NCI-H524 (cell line): ENCODE measurements at regions not wholly inside any gene's neighbourhood (a gene's known extent, or its start where the extent isn't known, plus 50 kb on each side); places are given as distances from the start of the nearest gene placed in this dataset.
A peak's percentile ranks its signal among the peaks of the same experiment; 100 is the strongest.

ENCODE experiments used
- DNase-seq, 2 experiments: peaks; one replicate each; lab custom pipeline; 2025; lab: John Stamatoyannopoulos, UW

GRCh38 chr1:105830571-105831146 lies 1225.8 kb upstream of the PRMT6 start:
- DNase-seq, result no peak

DNA sequence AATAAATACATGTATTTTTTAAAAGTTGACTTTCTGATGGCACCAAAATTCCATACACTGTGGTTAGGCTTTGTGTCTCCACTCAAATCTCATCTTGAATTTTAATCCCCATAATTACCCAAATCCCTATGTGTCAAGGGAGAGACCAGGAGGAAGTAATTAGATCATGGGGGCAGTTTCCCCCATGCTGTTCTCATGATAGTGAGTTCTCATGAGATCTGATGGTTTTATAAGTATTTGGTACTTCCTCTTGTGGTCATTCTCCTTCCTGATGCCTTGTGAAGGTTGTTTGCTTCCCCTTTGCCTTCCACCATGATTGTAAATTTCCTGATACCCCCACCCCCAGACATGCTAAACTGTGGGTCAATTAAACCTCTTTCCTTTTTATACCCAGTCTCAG lies 1218.4 kb upstream of the PRMT6 start:
- peak in 1 of 2 experiments; percentile 41 for DNase-seq

- DNase-seq, result no peak
Observed at GRCh38 chr1:105865546-105865945, 1190.9 kb upstream of the PRMT6 start.

DNA sequence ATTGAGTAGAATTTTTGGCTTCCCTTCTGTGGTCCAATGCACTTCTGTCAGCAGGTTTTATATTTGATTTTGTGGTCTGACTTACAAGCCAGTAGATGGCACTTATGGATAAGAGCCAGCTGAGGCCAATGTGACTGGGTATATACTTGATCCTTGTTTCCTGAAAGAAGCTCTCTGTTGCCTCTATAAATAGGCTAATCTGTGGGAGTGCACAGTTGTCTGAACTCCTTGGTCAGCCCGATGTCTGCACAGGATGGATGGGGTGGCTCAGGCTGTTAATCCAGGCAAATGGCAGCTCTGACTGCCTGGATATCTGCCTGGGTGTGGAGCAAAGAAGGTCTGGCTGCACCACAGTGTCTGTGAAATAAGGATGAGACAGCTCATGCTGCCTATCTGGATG lies 1183.7 kb upstream of the PRMT6 start:
- DNase-seq, result peak in 1 of 2 experiments; percentile 8

- no peak for DNase-seq
Observed at GRCh38 chr1:105874621-105875020, 1181.9 kb upstream of the PRMT6 start.

DNA sequence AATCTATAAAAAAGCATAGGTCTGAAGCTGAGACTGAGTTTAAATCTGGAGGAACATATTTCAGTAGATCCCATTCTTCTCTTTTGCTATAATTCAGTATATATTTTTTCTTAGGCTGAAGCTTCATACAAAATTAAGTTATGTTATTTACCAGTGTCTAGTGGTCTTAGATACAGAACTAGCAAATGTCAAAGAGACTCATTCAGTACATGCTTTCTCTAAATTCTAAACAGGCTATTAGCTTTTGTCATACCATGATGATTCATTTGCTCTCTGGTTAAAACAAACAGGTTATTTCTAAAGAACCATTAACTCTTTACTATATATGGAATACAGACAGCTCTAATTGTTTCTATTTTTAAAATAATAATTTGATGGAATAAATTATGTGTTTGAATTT lies 1170.2 kb upstream of the PRMT6 start:
- no peak for DNase-seq

DNA sequence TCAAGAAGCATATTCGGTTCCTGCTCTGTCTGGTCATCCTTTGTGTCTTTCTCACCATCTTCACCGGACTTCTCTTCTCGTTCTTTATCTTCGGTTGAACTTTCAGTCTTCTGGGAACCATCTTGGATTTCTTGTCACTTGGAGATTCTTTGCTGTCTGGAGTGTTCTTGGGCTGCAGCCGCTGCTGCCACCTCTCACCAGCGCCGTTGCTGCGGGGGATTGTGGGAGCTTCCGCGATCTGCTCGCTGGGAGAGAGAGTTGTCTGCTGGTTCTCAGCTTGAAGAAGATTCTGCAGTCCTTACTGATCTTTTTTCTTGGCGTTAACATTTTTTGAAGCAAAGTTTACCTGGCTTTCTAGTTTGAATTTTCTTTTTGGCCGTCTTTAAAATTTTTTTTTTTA lies 1165.2 kb upstream of the PRMT6 start:
- DNase-seq, result no peak

GRCh38 chr1:105894006-105894405 lies 1162.5 kb upstream of the PRMT6 start:
- no peak for DNase-seq

DNA sequence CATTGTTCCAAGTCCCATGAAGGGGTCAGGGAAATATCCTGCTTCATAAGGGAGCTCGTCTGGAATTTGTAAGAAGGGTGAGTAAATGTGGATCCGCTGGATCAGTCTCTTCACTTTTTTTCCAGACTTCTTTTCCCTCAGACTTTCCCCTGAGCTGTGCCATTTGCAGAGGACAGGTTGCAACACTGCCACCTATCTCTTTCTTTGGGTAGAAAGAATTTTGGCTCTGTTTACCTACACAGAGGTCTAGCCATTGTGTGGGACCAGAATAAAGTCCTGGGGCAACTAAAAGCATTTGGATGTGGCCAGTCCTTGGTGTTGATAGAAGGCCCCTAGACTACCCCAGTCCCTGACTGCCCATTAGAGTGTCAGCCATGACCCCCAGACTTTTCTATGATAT lies 1146.7 kb upstream of the PRMT6 start:
- DNase-seq, result no peak

GRCh38 chr1:105914403-105914802 lies 1142.1 kb upstream of the PRMT6 start:
- no peak for DNase-seq

- peak; percentile 5 to 71 for DNase-seq
Observed at GRCh38 chr1:105934806-105935205, 1121.7 kb upstream of the PRMT6 start.

DNA sequence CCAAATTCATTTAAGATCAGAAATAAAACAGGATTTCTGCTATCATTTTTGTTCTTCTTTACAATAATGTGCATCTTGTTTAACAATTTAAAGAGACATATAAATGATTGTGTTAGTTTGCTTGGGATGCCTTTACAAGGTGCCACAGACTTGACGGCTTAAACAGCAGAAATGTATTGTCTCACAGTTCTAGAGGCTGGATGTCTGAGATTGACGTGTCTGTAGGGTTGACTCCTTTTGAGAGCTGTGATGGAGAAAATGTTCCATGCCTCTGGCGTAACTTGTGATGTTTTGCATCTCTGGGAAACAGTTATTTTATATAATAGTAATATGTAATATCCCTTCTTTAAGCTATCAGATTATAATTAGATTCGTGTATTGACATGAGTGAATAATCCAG lies 1091.6 kb upstream of the PRMT6 start:
- no peak for DNase-seq

DNA sequence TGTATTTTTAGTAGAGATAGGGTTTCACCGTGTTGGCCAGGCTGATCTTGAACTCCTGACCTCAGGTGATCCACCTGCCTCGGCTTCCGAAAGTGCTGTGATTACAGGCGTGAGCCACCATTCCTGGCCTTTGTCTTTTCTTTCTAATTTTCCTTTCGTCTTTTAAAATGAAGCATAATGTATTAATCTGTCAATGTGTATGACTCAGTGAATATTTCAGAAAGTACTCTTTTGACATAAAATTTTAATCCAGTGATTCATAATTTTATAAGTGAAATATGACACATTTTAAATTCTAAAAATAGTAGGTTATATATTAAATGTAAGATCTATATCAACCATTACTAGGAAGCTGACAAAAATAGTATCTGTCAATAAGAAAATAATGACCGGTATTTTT lies 1059.0 kb upstream of the PRMT6 start:
- DNase-seq, result no peak

GRCh38 chr1:106022312-106022902 lies 1034.1 kb upstream of the PRMT6 start:
- peak in 1 of 2 experiments; percentile 8 for DNase-seq

- DNase-seq, result no peak
Observed at GRCh38 chr1:106027871-106028270, 1028.6 kb upstream of the PRMT6 start.

- DNase-seq, result no peak
Observed at GRCh38 chr1:106037526-106037925, 1018.9 kb upstream of the PRMT6 start.

GRCh38 chr1:106038260-106038659 lies 1018.2 kb upstream of the PRMT6 start:
- no peak for DNase-seq

GRCh38 chr1:106043971-106044370 lies 1012.5 kb upstream of the PRMT6 start:
- no peak for DNase-seq

DNA sequence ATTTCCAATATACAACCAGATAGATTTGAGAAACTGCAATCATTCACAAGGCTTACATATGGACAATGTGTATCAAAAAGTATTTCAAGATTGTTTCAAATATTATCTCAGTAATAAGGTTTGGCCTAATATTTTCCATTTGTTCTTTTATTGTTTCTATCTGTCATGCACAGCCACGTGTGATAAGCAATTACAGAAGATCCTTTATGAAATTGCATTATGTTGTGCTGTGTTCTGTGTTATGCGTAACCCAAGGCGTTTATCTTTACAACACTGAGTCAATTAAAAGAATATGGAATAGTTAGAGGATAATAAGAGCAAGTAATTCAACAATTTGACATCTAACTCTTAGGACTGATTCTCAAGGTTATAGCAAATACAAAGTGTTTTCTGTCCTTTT lies 1009.3 kb upstream of the PRMT6 start:
- DNase-seq, result no peak

DNA sequence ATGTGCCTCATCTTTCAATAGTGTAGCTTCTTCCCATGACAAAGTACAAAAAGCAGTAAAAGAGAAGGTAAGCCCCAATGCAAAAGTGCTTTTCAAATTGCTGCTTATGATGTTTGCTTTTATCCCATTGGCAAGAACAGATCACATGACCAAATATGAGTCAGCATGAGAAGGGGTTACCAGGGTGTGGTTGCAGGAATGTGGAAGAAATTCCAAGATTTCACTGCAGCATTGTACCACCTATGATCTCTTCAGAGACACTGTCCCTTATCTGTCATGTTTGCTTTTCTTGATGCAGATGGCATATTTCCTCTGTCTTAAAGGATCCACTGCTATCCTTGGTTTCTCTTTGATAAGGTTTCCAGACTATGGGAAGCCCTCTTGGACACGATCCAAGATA lies 1006.9 kb upstream of the PRMT6 start:
- DNase-seq, result no peak

DNA sequence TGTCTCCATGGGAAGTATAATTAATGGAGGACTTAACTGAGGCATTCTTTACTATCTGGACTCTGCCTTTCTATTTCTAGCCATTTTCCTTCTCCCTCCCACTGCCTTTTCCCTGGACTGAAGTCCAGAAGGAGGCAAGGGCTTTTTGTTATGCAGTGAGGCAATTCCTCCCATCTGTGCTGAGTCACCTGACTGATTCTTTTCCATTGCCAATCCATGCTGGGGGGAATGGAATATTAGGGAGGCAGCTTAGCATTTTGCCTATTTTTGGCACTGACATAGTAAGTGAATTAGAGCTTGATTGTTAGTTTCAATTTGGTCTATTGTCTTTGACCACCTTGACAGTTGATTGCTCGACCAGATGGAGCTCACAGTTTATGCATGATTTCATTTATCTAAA lies 1000.6 kb upstream of the PRMT6 start:
- DNase-seq, result no peak

DNA sequence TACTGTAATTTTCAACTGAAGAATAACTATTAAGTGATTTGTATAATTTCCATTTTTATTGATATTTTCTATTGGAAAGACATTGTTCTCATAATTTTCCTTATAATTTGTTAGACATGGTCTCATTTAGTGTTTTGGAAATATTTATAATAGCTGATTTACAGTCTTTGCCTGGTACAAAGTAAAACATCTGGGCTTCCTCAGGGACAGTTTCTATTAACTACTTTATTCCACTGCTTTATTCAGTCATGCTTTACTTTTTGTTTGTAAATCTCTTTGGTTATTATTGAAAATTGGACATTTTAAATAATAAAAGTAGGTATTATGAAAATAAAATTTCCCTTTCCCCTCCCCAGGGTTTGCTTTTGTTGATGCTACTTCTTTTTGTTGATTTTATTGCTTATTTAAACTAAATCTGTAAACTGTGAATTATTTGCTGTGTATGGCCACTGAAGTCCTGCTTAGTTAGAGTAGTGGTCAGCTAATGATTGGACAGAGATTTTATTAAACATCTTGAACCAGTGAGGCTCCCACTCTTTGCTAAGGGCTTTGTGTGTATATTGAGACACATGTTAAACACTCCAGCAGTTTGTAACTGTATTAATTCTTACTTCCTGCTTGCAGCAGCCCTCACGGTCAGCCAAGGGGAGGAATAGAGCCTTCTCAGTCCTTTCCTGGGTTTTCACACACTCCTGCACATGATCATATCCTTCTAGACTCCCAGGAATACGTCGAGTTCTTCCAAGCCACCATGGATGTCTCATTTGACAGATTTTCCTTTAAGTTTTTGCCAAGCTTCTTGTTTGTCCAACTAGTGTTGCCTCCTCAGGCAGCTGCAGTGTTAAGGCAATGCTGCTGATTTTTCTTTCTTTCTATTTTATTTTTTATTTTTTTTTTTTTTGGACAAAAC lies 994.6 kb upstream of the PRMT6 start:
- no peak for DNase-seq

GRCh38 chr1:106063510-106063909 lies 993.0 kb upstream of the PRMT6 start:
- no peak for DNase-seq
